IMR-90 (cell line): ENCODE measurements at regions not wholly inside any gene's neighbourhood (a gene's known extent, or its start where the extent isn't known, plus 50 kb on each side); places are given as distances from the start of the nearest gene placed in this dataset.

Source experiments
- BHLHE40 ChIP-seq: fragments of 150-350 bp; IDR thresholded peaks from 2 replicates; pipeline ENCODE4 v1.6.1; 2016; ENCODE audit warnings: mild to moderate bottlenecking, low read depth, low read length
- CHD1 ChIP-seq: IDR thresholded peaks from 2 replicates; pipeline ENCODE4 v1.6.1; 2012; ENCODE audit warnings: low read depth, low read length, improper control_type of control experiment
- CTCF ChIP-seq: conservative IDR thresholded peaks from 2 replicates; pipeline ENCODE4 v1.5.1; 2012; ENCODE audit warnings: mild to moderate bottlenecking, low read depth, low read length, improper control_type of control experiment
- MAZ ChIP-seq: IDR thresholded peaks from 2 replicates; pipeline ENCODE4 v1.6.1; 2012; ENCODE audit warnings: low read depth, mild to moderate bottlenecking, low read length, improper control_type of control experiment, moderate library complexity, borderline replicate concordance
- RAD21 ChIP-seq: IDR thresholded peaks from 2 replicates; pipeline ENCODE4 v1.6.1; 2012; ENCODE audit warnings: low read length, improper control_type of control experiment
- RFX5 ChIP-seq: IDR thresholded peaks from 2 replicates; pipeline ENCODE4 v1.8.0; 2012; ENCODE audit warnings: low read depth, mild to moderate bottlenecking, low read length, moderate library complexity

GRCh38 chrX:132561483-132561882 lies 72.6 kb upstream of the MBNL3 start:
- no peak for TF ChIP-seq MAZ
- no peak for TF ChIP-seq CTCF
- TF ChIP-seq CHD1, result no peak
- no peak for TF ChIP-seq RAD21
- no peak for TF ChIP-seq BHLHE40
- no peak for TF ChIP-seq RFX5
